GM19372 (cell line): ENCODE measurements at regions not wholly inside any gene's neighbourhood (a gene's known extent, or its start where the extent isn't known, plus 50 kb on each side); places are given as distances from the start of the nearest gene placed in this dataset.
"Not testable (repeated sequence)": the region's sequence is repeated elsewhere in the genome, so short reads cannot be mapped to it uniquely, and the experiment has no call there.

ENCODE experiments used
- ATAC-seq: cut with Tn5 transposase; IDR thresholded peaks from one replicate; pipeline ENCODE4 v1.9.1; 2021; ENCODE audit warnings: mild to moderate bottlenecking, low read depth, moderate library complexity; ENCODE audit not compliant: unreplicated experiment

DNA sequence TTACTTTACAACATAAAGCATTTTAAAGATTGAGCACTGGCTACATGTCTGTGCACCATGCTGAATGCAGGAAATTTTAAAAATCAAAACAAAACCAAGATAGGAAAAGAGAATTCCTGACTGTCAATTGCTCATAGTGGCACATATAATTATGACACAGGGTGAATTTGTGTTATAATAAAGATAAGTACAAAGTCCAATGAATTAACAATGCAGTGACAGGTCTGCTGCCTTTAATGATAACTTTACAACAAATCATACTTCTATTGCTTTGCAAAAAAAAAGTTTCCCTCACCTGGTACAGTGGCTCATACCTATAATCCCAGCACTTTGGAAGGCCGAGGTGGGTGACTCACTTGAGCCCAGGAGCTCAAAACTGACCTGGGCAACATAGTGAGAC, 93.8 kb upstream of the OSBPL8 start:
- ATAC-seq = no peak

DNA sequence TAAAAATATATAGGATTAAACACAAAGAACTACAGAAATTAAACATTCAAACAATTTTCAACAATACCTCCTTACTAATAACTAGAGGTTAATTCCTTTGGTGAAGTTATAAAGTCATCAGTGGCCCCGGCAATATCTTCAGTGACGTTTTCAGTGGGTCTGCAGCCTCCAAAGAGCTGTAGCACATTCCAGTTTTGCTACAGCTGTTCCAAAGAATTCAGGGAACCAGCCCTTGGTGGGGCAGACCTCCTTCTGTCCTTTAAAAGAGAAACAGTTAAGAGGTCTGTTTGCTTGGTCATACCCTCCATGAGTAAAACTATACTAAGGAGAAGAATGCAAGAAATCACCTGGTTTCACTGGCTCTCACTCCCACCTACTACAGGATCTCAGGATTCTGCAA, 99.2 kb upstream of the ZDHHC17 start:
- ATAC-seq = no peak

DNA sequence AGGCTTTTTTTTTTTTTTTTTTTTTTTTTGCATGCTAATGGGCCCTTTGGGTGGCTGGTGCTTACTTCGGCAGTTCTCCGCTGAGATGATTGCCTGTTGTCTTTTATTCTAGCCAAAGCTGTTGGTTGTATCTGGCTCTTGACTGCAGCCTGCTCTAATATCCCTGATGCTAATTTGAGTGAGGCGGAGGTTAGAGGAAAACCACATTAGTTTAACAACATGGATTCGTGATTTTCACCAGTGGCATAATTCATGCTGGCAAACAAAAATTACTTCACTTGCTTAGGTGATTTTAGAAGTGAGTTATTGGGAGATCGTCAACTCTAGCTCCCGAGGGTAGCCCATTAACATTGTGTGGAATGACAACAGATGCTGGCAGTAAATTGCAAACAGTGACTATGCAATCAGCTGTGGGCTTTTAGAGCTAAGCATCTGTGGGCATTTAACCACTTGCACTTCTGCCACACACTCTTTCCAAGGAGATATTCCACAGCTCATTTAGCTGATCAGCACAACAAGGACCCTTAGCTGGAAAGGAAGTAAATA, 97.6 kb upstream of the ZDHHC17 start:
- ATAC-seq = no peak

GRCh38 chr12:76669981-76670380, 93.9 kb upstream of the ZDHHC17 start:
- no peak for ATAC-seq

- ATAC-seq = no peak
Observed at GRCh38 chr12:76670776-76671175, 93.1 kb upstream of the ZDHHC17 start.

GRCh38 chr12:76674669-76675315, 89.1 kb upstream of the ZDHHC17 start:
- ATAC-seq = no peak

DNA sequence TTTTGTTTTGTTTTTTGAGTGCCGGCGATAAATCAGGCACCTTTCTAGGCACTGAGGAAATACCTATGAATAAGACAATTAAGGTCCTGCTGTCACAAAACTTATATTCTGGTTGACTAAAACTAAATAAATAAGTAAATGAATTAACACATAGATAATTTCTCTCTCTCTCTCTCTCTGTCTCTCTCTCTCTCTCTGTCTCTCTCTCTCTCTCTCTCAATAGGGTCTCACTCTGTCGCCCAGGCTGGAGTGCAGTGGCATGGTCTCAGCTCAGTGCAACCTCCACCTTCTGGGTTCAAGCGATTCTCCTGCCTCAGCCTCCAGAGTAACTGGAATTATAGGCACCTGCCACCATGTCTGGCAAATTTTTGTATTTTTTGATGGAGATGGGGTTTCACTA, 87.7 kb upstream of the ZDHHC17 start:
- ATAC-seq = not testable (repeated sequence)

DNA sequence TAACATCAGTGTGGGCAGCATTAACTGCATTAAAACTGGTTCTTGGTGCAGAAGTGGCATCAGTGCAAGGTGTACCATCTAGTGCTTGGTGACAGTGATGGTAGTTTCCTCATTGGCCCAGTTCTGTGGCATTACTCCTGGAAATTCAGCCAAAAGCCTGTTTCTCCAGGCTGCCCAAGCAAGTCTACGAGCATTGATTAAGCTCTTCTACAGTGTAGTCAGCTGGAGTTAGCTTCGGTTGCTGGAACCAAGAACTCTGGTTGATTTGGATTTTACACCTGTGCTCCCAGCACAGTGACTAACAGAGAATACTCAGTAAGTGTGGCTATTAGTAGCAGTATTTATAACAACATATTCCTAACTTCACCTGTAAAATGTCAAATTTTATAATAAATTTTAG, 84.9 kb upstream of the ZDHHC17 start:
- no peak for ATAC-seq

- ATAC-seq = no peak
Observed at GRCh38 chr12:76679778-76680177, 84.1 kb upstream of the ZDHHC17 start.

GRCh38 chr12:76680940-76681339, 83.0 kb upstream of the ZDHHC17 start:
- ATAC-seq = no peak

- no peak for ATAC-seq
Observed at GRCh38 chr12:76685246-76685678, 78.7 kb upstream of the ZDHHC17 start.

GRCh38 chr12:76687981-76688380, 75.9 kb upstream of the ZDHHC17 start:
- no peak for ATAC-seq

GRCh38 chr12:76688631-76689030, 75.3 kb upstream of the ZDHHC17 start:
- ATAC-seq = no peak

DNA sequence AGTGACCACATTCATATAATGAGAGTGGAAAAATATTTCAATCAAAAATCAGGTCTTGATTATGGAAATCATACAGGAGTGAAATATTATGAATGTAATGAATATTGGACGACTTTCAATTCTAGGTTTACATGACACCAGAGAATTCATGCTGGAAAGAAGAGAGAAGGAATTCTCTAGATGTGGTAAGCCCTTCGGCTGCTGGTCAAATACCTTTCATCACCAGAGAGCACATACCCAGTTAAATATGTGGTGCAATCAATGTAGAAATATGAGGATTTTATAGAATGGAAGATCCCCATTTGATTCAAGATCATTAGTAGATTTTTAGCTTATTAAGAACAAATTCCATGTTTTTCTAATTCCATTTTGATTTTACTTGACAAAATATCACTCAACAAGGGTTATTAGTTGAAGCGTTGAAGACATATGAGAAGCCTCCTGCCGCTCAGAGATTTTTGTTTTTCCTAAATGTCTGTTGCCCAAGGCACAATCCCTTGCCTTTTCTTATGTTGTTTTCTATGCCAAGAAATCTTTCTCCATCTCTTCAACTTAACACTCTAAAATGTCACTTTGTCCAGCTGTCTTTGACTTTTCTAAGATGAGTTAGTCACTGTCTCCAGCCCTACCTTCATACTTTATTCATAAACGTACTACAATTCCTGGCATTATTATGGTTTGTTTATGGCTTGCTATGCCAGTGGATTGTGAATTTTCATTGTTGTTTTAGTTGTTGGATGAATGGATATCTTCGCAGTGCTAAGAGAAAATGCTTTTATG, 72.8 kb upstream of the ZDHHC17 start:
- ATAC-seq = no peak

- no peak for ATAC-seq
Observed at GRCh38 chr12:76692846-76693245, 71.1 kb upstream of the ZDHHC17 start.

GRCh38 chr12:76694369-76694768, 69.5 kb upstream of the ZDHHC17 start:
- ATAC-seq = no peak

GRCh38 chr12:76696186-76696585, 67.7 kb upstream of the ZDHHC17 start:
- no peak for ATAC-seq

DNA sequence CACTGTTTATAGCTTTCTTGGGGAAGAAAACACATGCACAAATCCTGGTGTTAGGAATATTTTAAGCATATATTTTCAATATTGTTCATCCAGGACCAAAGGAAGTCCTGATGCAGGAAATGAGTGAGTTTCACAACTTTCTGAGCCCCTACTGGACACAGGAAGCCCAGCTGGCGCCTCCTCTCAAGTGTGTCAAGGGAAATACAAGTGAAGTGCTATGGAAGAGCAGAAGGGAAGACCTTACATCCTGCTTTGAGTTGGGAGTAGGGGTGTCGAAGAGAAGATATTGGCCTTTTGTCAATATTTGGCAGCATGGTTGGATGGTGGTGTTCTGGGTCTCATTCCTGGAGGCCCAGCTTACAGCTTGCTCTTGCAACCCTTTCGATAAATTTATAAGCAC, 66.1 kb upstream of the ZDHHC17 start:
- ATAC-seq = no peak

GRCh38 chr12:76698316-76698715, 65.6 kb upstream of the ZDHHC17 start:
- ATAC-seq = no peak

- no peak for ATAC-seq
Observed at GRCh38 chr12:76698966-76699365, 64.9 kb upstream of the ZDHHC17 start.

DNA sequence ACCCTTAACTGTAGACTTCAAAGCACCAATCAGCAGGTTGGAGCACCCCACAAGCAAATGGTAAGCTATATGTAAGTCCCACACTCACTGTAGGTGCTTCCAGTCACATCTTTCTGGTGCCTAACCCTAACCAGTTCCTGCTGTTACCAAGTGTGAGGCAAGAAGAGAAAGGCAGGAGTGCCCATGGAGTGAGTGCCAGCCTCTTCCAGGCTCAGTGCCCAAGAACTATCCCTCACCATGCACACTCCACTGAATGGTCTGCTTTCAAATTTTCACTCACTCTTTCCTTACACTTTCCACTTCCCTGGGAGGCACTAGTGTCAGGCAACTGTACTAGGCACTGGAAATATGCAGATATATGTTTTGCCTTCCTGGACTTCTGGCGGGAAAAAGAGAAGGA, 62.2 kb upstream of the ZDHHC17 start:
- no peak for ATAC-seq

- ATAC-seq = no peak
Observed at GRCh38 chr12:76702946-76703345, 61.0 kb upstream of the ZDHHC17 start.
